Esophagus mucosa (tissue), 1 donor: ENCODE measurements at regions not wholly inside any gene's neighbourhood (a gene's known extent, or its start where the extent isn't known, plus 50 kb on each side); places are given as distances from the start of the nearest gene placed in this dataset.
"Not testable (repeated sequence)": the region's sequence is repeated elsewhere in the genome, so short reads cannot be mapped to it uniquely, and the experiment has no call there.

Source experiments
- ATAC-seq: fragments of 200-7000 bp; cut with Tn5 transposase; one replicate; pipeline ENCODE4 v1.9.1; 2020
- donor health status: DM: yes; HTN: yes; CAD: no.

DNA sequence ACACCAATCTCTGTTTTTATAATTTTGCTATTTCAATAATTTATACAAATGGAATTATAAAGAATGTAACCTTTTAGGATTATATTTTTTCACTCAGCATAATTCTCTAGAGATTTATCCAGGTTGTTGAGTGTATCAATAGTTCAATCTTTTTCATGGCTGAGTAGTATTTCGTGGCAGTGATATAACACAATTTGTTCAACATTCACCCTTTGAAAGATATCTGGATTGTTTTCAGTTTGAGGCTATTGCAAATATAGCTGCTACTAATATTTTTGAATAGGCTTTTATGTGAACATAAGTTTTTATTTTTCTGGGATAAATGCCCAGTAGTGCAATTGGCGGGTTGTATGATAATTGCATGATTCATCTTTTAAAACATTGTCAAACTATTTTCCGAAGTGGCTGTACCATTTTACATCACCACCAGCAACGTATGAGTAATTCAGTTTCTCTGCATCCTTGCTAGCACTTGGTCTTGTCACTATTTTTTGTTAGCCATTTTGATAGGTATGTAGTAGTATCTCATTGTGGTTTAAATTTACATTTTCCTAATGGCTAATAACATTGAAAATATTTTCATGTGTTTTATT, 55.6 kb upstream of the ABCD3 start:
- no peak for ATAC-seq

- no peak for ATAC-seq
These were observed 59.3 kb upstream of the ABCD3 start for GRCh38 chr1:94358630-94359599.

DNA sequence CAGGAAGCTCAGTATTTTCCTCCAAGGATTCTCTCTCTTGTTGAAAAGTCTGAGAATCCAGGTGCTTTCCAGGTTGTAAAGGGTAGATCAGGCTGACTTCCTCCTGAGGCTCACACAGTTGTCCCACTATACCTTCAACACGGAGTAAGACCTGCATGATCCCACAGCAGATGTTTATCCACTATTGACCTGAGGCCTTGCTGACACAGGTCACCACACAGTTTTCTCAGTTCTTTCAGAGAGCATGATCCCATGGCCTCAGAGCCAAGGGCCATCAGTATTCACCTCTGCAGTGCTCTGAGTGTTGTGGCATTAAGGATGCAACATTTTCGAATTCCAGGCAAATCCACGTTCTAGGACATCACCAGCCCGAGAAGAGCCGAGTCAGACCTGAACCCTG, 60.5 kb upstream of the ABCD3 start:
- ATAC-seq, result no peak

GRCh38 chr1:94355485-94355980, 62.7 kb upstream of the ABCD3 start:
- ATAC-seq, result no peak

- no peak for ATAC-seq
These were observed 66.7 kb upstream of the ABCD3 start for GRCh38 chr1:94351481-94351880.

DNA sequence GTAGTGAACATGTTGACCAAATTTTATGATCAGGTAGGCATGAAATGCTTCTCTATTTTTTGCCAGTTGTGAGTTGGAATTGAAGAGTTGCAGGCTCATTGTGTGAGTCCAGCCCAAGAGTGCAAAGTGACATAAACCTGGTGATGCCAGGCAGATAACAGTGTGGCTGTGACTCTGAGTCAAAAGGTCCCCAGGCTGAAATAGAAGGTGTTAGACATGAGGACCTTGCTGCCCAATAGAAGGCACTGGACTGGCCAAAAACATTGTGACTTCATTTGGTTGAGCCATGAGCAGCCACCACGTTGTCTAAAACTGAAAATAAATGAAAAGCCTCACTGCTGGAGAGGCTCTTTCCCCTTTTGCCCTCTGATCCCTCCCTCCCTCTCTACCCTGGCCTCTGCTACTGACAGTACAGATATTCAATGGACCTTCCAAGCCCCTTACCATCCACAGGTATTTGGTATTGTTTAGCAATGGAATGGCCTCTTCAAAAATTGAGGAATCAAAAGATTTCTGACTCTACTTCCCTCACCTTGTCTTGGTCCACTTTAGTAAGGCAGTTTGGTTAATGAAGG, 67.8 kb upstream of the ABCD3 start:
- ATAC-seq, result no peak

GRCh38 chr1:94349853-94350252, 68.3 kb upstream of the ABCD3 start:
- no peak for ATAC-seq

DNA sequence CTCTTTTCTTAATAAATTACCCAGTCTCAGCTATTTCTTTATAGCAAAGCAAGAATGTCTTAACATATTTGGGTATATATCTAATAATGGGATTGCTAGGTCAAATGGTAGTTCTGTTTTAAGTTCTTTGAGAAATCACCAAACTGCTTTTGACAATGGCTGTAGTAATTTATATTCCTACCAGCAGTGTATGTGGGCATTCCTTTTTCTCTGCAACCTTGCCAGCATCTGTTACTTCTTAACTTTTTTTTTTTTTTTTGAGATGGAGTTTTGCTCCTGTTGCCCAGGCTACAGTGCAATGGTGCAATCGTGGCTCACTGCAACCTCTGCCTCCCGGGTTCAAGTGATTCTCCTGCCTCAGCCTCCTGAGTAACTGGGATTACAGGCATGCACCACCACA, 69.8 kb upstream of the ABCD3 start:
- ATAC-seq, result not testable (repeated sequence)

DNA sequence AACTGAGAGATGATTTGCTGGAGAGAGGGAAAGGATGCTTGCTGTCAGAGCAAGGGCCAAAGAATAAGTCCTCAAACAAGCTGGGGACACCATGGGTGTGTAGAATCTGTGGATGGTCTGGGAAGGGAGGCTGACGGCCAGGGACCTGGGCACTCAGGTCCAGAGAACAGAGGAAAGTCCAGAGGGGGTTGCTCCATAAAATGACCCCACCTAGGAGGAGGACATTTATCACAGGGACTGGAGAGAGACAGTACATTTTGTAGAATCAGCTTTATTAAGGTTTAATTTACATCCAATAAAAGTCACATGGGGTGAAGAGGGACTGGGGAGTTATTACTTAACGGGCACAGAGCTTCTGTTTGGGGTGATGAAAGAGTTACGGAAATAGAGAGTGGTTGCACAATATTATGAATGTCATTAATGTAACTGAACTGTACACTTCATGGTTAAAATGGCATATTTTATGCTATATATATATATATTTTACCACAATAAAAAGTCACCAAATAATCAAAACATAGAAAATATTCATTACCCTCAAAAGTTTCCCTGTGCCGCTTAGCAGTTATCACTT, 73.0 kb upstream of the ABCD3 start:
- ATAC-seq, result no peak

GRCh38 chr1:94342416-94342815, 75.8 kb upstream of the ABCD3 start:
- ATAC-seq, result no peak

- no peak for ATAC-seq
These were observed 78.8 kb upstream of the ABCD3 start for GRCh38 chr1:94339206-94339927.

- ATAC-seq, result peak; percentile 49
These were observed 81.2 kb upstream of the ABCD3 start for GRCh38 chr1:94336991-94337390.

DNA sequence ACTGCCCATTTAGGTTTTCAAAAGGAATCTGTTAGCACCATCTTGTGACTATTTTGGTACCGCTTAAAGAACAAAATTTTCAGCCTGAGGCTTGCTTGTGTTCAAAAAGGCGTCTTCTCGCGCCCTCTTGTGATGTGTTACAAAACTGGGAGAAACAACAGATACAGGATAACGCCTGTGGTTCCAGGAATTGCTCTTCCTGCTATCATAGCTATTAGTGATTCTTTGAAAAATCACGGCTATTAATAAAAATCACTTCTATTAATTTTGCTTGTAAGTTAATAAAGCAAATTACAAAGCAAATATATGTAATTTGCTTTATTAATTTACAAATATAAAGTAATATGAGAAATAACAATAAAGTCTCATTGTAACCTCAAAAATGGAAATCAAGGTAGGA, 82.2 kb upstream of the ABCD3 start:
- ATAC-seq, result peak; percentile 90

DNA sequence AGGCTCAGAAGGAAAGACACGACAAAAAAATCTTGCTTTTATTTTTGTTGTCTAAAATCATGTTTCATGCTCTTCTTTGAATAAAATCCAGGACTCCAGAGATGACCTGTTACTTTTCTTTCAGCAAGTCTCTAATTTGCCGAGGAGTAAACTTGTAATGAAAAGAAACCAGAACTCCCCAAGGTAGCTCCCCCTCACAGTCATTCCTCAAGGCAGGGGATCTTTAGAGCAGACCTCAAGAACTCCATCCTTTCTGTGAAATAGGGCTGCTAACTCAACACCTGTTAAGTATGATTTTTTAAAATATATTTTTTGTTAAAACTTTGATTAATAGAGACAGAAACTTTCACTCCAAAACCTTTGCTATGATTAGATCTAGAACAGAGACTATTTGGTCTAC, 82.7 kb upstream of the ABCD3 start:
- no peak for ATAC-seq

GRCh38 chr1:94334764-94335163, 83.4 kb upstream of the ABCD3 start:
- ATAC-seq, result no peak

DNA sequence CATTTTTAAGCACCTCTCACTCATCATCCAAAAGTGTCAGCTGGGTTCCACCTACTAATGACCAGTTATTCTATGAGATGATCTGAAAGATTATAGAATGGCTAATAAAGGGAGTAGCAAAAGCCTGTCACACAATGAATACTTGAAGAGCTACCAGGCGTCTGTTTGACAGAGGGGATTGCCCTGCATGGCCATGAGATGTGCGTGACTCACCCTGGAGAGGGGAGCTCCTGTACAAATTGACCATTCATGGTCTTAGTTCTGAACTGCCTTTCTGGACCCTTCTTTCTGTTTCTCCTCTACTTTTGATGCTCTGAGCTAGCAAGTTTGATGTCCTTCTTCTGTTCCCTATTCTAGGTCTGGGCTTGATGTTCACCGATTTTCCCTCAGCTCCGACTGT, 85.2 kb upstream of the ABCD3 start:
- no peak for ATAC-seq

GRCh38 chr1:94332516-94332915, 85.7 kb upstream of the ABCD3 start:
- ATAC-seq, result no peak

GRCh38 chr1:94329986-94330385, 88.2 kb upstream of the ABCD3 start:
- no peak for ATAC-seq

- no peak for ATAC-seq
These were observed 88.9 kb upstream of the ABCD3 start for GRCh38 chr1:94329276-94329675.

DNA sequence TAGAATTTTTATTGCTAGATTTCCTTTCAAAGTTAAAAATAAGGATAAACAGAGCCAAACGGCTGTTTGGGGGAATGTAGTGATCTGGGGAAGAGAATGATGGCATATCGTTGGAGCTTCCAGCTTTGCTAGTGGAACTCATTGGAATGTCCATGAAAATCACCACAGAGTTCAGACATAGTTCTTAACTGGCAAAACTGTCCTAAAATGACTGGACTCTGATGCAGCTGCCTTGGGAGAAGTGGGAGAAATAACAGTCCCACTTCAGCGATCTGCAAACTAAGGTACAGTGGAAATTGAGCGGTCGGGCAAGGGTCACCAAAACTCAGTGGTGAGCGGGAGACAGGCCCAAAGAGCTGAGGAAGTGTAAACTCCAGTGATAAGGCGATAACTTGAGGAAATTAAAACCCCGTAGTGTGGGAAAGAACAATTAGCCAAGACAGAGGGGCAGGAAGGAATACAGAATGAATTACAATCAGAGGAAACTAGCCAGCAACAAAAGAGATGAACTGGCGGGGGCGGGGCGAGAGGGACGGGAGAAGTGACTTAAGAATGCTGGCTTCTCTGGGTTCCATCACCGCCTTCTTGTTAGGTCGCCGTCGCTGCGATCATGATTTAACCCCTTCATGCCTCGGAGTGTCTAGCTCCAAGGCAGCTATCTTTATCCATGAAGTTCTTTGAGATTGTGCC, 89.8 kb upstream of the ARHGAP29 start:
- no peak for ATAC-seq

DNA sequence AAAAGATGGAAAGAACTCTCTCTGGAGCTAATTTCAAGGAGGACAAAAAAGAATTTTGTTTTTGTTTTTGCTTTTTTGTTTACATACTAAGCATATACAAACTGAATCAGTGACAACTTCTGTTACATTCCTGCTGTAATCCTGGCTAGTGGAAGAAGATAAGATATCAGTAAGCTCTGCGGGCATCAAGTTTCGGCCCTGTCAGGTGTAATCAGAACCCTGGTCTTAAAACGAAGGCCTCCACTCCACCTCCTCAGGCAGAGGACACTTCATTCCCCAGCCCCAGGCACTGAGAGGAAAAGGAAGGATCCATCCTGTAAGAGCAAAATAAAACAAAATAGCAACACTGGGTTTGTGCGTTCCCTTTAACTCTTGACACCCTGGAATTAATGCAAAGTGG, 88.9 kb upstream of the ARHGAP29 start:
- no peak for ATAC-seq
